HG03558 (cell line): ENCODE measurements at regions not wholly inside any gene's neighbourhood (a gene's known extent, or its start where the extent isn't known, plus 50 kb on each side); places are given as distances from the start of the nearest gene placed in this dataset.
"Not testable (repeated sequence)": the region's sequence is repeated elsewhere in the genome, so short reads cannot be mapped to it uniquely, and the experiment has no call there.

ENCODE experiments used
- ATAC-seq: cut with Tn5 transposase; IDR thresholded peaks from one replicate; pipeline ENCODE4 v1.9.1; 2021; ENCODE audit warnings: moderate number of reproducible peaks; ENCODE audit not compliant: unreplicated experiment; ENCODE audit errors: extremely low read depth

- no peak for ATAC-seq
Observed at GRCh38 chr10:63005246-63005645, 127.9 kb upstream of the NRBF2 start.

- no peak for ATAC-seq
Observed at GRCh38 chr10:63003816-63004453, 129.2 kb upstream of the NRBF2 start.

GRCh38 chr10:62996925-62997324 is 136.2 kb upstream of the NRBF2 start:
- ATAC-seq = no peak

- no peak for ATAC-seq
Observed at GRCh38 chr10:62996516-62996915, 136.6 kb upstream of the NRBF2 start.

GRCh38 chr10:62993121-62993520 is 140.0 kb upstream of the NRBF2 start:
- no peak for ATAC-seq

- ATAC-seq = no peak
Observed at GRCh38 chr10:62992145-62992721, 140.9 kb upstream of the NRBF2 start.

GRCh38 chr10:62990126-62990525 is 143.0 kb upstream of the NRBF2 start:
- ATAC-seq = no peak

- no peak for ATAC-seq
Observed at GRCh38 chr10:62985807-62986600, 147.1 kb upstream of the NRBF2 start.

- no peak for ATAC-seq
Observed at GRCh38 chr10:62981096-62981495, 152.0 kb upstream of the NRBF2 start.

- ATAC-seq = no peak
Observed at GRCh38 chr10:62980687-62981086, 152.4 kb upstream of the NRBF2 start.

GRCh38 chr10:62979921-62980320 is 153.2 kb upstream of the NRBF2 start:
- ATAC-seq = no peak

GRCh38 chr10:62978482-62978881 is 154.6 kb upstream of the NRBF2 start:
- no peak for ATAC-seq

GRCh38 chr10:62974795-62975194 is 158.3 kb upstream of the NRBF2 start:
- ATAC-seq = not testable (repeated sequence)

- no peak for ATAC-seq
Observed at GRCh38 chr10:62972103-62972502, 155.9 kb upstream of the EGR2 start.

GRCh38 chr10:62964026-62964425 is 147.9 kb upstream of the EGR2 start:
- no peak for ATAC-seq

- no peak for ATAC-seq
Observed at GRCh38 chr10:62961951-62962523, 145.9 kb upstream of the EGR2 start.

- ATAC-seq = no peak
Observed at GRCh38 chr10:62960416-62960815, 144.2 kb upstream of the EGR2 start.

- no peak for ATAC-seq
Observed at GRCh38 chr10:62959553-62959952, 143.4 kb upstream of the EGR2 start.

GRCh38 chr10:62958980-62959379 is 142.8 kb upstream of the EGR2 start:
- ATAC-seq = no peak

- no peak for ATAC-seq
Observed at GRCh38 chr10:62946278-62946677, 130.1 kb upstream of the EGR2 start.

- ATAC-seq = no peak
Observed at GRCh38 chr10:62939698-62940097, 123.5 kb upstream of the EGR2 start.
